ENCODE measurements at regions not wholly inside any gene's neighbourhood (a gene's known extent, or its start where the extent isn't known, plus 50 kb on each side); places are given as distances from the start of the nearest gene placed in this dataset.

DNA sequence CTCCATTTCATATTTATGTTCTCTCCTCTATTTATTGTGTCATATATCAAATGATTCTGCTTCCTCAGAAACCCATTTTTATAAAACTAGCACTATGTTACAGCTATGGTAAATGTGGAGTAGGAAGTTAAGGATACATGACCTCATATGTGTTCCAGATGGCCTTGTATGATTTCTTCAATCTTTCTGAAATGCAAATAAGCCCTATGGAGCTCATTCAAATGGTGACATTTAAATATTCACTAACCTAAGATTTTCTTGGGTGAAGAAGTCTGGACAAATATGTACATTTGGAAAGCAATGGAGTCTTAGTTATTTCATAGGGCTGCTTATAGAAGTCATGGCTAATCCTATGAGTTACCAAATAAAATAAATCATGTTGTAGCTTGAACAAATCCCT is 782.5 kb downstream of the STPG2 start:
- no peak for DNase-seq
- TF ChIP-seq, protein P1, sequence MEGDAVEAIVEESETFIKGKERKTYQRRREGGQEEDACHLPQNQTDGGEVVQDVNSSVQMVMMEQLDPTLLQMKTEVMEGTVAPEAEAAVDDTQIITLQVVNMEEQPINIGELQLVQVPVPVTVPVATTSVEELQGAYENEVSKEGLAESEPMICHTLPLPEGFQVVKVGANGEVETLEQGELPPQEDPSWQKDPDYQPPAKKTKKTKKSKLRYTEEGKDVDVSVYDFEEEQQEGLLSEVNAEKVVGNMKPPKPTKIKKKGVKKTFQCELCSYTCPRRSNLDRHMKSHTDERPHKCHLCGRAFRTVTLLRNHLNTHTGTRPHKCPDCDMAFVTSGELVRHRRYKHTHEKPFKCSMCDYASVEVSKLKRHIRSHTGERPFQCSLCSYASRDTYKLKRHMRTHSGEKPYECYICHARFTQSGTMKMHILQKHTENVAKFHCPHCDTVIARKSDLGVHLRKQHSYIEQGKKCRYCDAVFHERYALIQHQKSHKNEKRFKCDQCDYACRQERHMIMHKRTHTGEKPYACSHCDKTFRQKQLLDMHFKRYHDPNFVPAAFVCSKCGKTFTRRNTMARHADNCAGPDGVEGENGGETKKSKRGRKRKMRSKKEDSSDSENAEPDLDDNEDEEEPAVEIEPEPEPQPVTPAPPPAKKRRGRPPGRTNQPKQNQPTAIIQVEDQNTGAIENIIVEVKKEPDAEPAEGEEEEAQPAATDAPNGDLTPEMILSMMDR (IDR thresholded peaks at IDR 0.05; ENCODE audit: borderline replicate concordance, extremely low read depth, insufficient read depth): no peak
- no peaks in the 10 kb centered on the region for H3K27me3 ChIP-seq (ENCODE audit: control insufficient read depth, insufficient read depth, low read length)
- no peak overlapping the region for H3K9ac ChIP-seq (ENCODE audit: low read length in 3 of 3)
- intact Hi-C loops (cut with DNase I): no loop called here
- no peak for FAIRE-seq
- H3K36me3 ChIP-seq (ENCODE audit: control insufficient read depth in 2 of 3, insufficient read depth in 3 of 3, low read length in 3 of 3): no peaks in the 10 kb centered on the region
- no peak overlapping the region for H3K4me3 ChIP-seq (ENCODE audit: low read length in 3 of 3)
- no peaks in the 10 kb centered on the region for H3K4me1 ChIP-seq (ENCODE audit: control insufficient read depth in 2 of 3, insufficient read depth in 2 of 3, low read depth in 1 of 3, low read length in 3 of 3)
- peaks cover 0 to 11% (median 0%) of the 10 kb centered on the region in 3 donors for H3K9me3 ChIP-seq (ENCODE audit: control insufficient read depth in 2 of 3, insufficient read depth in 1 of 3, low read length in 3 of 3)
- H3K27ac ChIP-seq (ENCODE audit: low read depth in 2 of 2, low read length in 2 of 2): no peak overlapping the region

- no peak for FAIRE-seq
- Histone ChIP-seq H3K4me3 (ENCODE audit: low read length in 3 of 3) (no peak overlapping the region), H3K4me1 (ENCODE audit: control insufficient read depth in 2 of 3, insufficient read depth in 2 of 3, low read depth in 1 of 3, low read length in 3 of 3) (no peaks in the 10 kb centered on the region), H3K9me3 (ENCODE audit: control insufficient read depth in 2 of 3, insufficient read depth in 1 of 3, low read length in 3 of 3) (peaks cover 0 to 5% (median 0%) of the 10 kb centered on the region in 3 donors), H3K27ac (ENCODE audit: low read depth in 2 of 2, low read length in 2 of 2) (no peak overlapping the region), H3K9ac (ENCODE audit: low read length in 3 of 3) (no peak overlapping the region), H3K36me3 (ENCODE audit: control insufficient read depth in 2 of 3, insufficient read depth in 3 of 3, low read length in 3 of 3) (no peaks in the 10 kb centered on the region), H3K27me3 (ENCODE audit: control insufficient read depth, insufficient read depth, low read length) (no peaks in the 10 kb centered on the region)
- DNase-seq: no peak
- TF ChIP-seq, protein P1 (IDR thresholded peaks at IDR 0.05; ENCODE audit: borderline replicate concordance, extremely low read depth, insufficient read depth): no peak
- intact Hi-C loops (cut with DNase I): no loop called here
Observed at GRCh38 chr4:97367878-97368277, 775.4 kb downstream of the STPG2 start.

DNA sequence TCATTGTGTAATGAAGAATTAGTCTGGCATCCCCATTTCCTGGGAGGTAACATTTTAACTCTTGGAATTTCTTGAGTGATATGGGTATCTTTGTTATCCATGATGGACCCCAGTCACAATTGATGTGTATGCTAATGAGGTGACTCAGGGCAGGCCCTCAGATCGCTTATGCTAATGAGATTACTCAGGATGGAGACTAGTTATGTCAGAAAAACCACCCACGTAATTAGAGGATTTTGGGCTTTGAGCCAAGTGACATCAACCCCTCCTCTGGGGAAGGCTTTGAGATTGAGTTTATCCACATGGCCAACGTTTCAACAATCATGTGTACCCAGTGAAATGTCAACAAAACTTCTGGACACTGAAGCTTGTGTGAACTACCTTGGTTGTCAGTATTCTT is 772.7 kb downstream of the STPG2 start:
- H3K9me3 ChIP-seq (ENCODE audit: control insufficient read depth in 2 of 3, insufficient read depth in 1 of 3, low read length in 3 of 3): peaks cover 0 to 4% (median 0%) of the 10 kb centered on the region in 3 donors
- no peaks in the 10 kb centered on the region for H3K36me3 ChIP-seq (ENCODE audit: control insufficient read depth in 2 of 3, insufficient read depth in 3 of 3, low read length in 3 of 3)
- intact Hi-C loops (cut with DNase I): no loop called here
- no peak for DNase-seq
- no peak overlapping the region for H3K27ac ChIP-seq (ENCODE audit: low read depth in 2 of 2, low read length in 2 of 2)
- no peak overlapping the region for H3K9ac ChIP-seq (ENCODE audit: low read length in 3 of 3)
- no peak for FAIRE-seq
- no peaks in the 10 kb centered on the region for H3K4me1 ChIP-seq (ENCODE audit: control insufficient read depth in 2 of 3, insufficient read depth in 2 of 3, low read depth in 1 of 3, low read length in 3 of 3)
- TF ChIP-seq, protein P1 (IDR thresholded peaks at IDR 0.05; ENCODE audit: borderline replicate concordance, extremely low read depth, insufficient read depth): no peak
- H3K4me3 ChIP-seq (ENCODE audit: low read length in 3 of 3): no peak overlapping the region
- no peaks in the 10 kb centered on the region for H3K27me3 ChIP-seq (ENCODE audit: control insufficient read depth, insufficient read depth, low read length)

GRCh38 chr4:97374526-97374925 is 768.8 kb downstream of the STPG2 start:
- no peaks in the 10 kb centered on the region for H3K27me3 ChIP-seq (ENCODE audit: control insufficient read depth, insufficient read depth, low read length)
- intact Hi-C loops (cut with DNase I): no loop called here
- TF ChIP-seq, protein P1 (IDR thresholded peaks at IDR 0.05; ENCODE audit: borderline replicate concordance, extremely low read depth, insufficient read depth): no peak
- H3K9me3 ChIP-seq (ENCODE audit: control insufficient read depth in 2 of 3, insufficient read depth in 1 of 3, low read length in 3 of 3): peaks cover 0 to under 1% (median 0%) of the 10 kb centered on the region in 3 donors
- no peaks in the 10 kb centered on the region for H3K4me1 ChIP-seq (ENCODE audit: control insufficient read depth in 2 of 3, insufficient read depth in 2 of 3, low read depth in 1 of 3, low read length in 3 of 3)
- FAIRE-seq: no peak
- H3K27ac ChIP-seq (ENCODE audit: low read depth in 2 of 2, low read length in 2 of 2): no peak overlapping the region
- DNase-seq: no peak
- no peak overlapping the region for H3K9ac ChIP-seq (ENCODE audit: low read length in 3 of 3)
- no peak overlapping the region for H3K4me3 ChIP-seq (ENCODE audit: low read length in 3 of 3)
- no peaks in the 10 kb centered on the region for H3K36me3 ChIP-seq (ENCODE audit: control insufficient read depth in 2 of 3, insufficient read depth in 3 of 3, low read length in 3 of 3)

All from kidney (tissue), 13 donors.